NCI-H82 (cell line): ENCODE measurements at regions not wholly inside any gene's neighbourhood (a gene's known extent, or its start where the extent isn't known, plus 50 kb on each side); places are given as distances from the start of the nearest gene placed in this dataset.

Experiments
- DNase-seq: peaks from one replicate; lab custom pipeline; 2025; lab: John Stamatoyannopoulos, UW

GRCh38 chr11:97419729-97420128, 1029.9 kb downstream of the JRKL start:
- no peak for DNase-seq

GRCh38 chr11:97428247-97428790, 1038.5 kb downstream of the JRKL start:
- DNase-seq = no peak

GRCh38 chr11:97430877-97431276, 1041.1 kb downstream of the JRKL start:
- peak; percentile 5 for DNase-seq

- DNase-seq = no peak
Observed at GRCh38 chr11:97432926-97433325, 1043.1 kb downstream of the JRKL start.

GRCh38 chr11:97445561-97445960, 1055.7 kb downstream of the JRKL start:
- DNase-seq = no peak

GRCh38 chr11:97451441-97451840, 1061.6 kb downstream of the JRKL start:
- DNase-seq = peak; percentile 65

- no peak for DNase-seq
Observed at GRCh38 chr11:97454988-97455387, 1065.2 kb downstream of the JRKL start.

GRCh38 chr11:97460091-97460490, 1070.3 kb downstream of the JRKL start:
- no peak for DNase-seq

GRCh38 chr11:97461044-97461880, 1071.4 kb downstream of the JRKL start:
- DNase-seq = no peak

- DNase-seq = no peak
Observed at GRCh38 chr11:97461934-97462333, 1072.1 kb downstream of the JRKL start.

GRCh38 chr11:97463891-97464290, 1074.1 kb downstream of the JRKL start:
- DNase-seq = no peak

GRCh38 chr11:97471480-97471879, 1081.7 kb downstream of the JRKL start:
- DNase-seq = no peak

GRCh38 chr11:97487387-97487786, 1097.6 kb downstream of the JRKL start:
- no peak for DNase-seq

GRCh38 chr11:97498891-97499290, 1109.1 kb downstream of the JRKL start:
- no peak for DNase-seq

GRCh38 chr11:97502201-97502600, 1112.4 kb downstream of the JRKL start:
- no peak for DNase-seq

- DNase-seq = no peak
Observed at GRCh38 chr11:97506076-97506759, 1116.4 kb downstream of the JRKL start.

- no peak for DNase-seq
Observed at GRCh38 chr11:97514446-97514845, 1124.6 kb downstream of the JRKL start.

GRCh38 chr11:97516688-97517087, 1126.9 kb downstream of the JRKL start:
- DNase-seq = no peak

GRCh38 chr11:97525273-97525672, 1135.5 kb downstream of the JRKL start:
- DNase-seq = no peak

GRCh38 chr11:97537407-97538150, 1147.8 kb downstream of the JRKL start:
- DNase-seq = no peak

- no peak for DNase-seq
Observed at GRCh38 chr11:97544431-97544830, 1154.6 kb downstream of the JRKL start.

GRCh38 chr11:97548280-97548679, 1158.5 kb downstream of the JRKL start:
- no peak for DNase-seq
